ENCODE measurements at regions not wholly inside any gene's neighbourhood (a gene's known extent, or its start where the extent isn't known, plus 50 kb on each side); places are given as distances from the start of the nearest gene placed in this dataset.

DNA sequence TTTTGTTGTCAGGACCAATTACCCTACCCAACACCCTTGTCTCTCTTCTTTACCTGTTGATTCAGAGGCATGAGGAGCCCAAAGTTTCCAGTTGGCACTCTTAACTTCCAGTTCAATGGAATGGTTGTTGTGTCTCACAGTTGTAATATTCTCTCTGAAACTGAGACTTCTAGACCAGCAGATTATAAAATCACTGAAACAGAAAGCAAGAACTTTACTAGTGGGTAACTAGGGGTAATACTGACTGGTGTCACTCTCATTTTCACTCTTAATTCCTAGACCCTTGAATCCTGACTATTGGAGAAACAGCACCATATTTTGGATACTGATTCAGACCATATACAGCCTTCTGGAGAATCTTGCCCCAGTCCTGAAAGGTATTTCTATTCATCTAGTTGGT is 140.2 kb upstream of the MMS22L start:
- DNase-seq (ENCODE audit: low read depth) = no peak
- TF ChIP-seq, protein P1, sequence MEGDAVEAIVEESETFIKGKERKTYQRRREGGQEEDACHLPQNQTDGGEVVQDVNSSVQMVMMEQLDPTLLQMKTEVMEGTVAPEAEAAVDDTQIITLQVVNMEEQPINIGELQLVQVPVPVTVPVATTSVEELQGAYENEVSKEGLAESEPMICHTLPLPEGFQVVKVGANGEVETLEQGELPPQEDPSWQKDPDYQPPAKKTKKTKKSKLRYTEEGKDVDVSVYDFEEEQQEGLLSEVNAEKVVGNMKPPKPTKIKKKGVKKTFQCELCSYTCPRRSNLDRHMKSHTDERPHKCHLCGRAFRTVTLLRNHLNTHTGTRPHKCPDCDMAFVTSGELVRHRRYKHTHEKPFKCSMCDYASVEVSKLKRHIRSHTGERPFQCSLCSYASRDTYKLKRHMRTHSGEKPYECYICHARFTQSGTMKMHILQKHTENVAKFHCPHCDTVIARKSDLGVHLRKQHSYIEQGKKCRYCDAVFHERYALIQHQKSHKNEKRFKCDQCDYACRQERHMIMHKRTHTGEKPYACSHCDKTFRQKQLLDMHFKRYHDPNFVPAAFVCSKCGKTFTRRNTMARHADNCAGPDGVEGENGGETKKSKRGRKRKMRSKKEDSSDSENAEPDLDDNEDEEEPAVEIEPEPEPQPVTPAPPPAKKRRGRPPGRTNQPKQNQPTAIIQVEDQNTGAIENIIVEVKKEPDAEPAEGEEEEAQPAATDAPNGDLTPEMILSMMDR (IDR thresholded peaks at IDR 0.05; ENCODE audit: low read length, missing control alignments) = no peak
- H3K4me3 ChIP-seq (replicated peaks; ENCODE audit: low read depth, low read length) = no peak overlapping the region

DNA sequence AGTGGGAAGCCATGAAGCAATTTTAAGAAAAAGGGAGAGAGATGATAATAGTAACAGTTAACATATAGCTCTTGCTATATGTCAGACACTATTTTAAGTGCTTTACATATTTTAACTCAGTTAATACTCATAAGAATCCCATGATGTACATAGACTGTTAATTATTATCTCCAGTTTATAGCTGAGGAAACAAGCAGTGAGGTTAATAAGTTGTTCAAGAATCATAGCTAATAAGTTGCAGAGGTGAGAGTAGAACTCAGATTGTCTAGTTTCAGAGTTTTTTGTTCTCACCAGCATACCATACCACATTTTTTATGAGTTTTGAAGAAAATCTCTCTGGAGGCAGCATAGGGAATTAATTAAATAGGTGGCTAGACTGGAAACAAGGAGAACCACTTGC is 144.6 kb upstream of the MMS22L start:
- no peak overlapping the region for H3K4me3 ChIP-seq (replicated peaks; ENCODE audit: low read depth, low read length)
- DNase-seq (ENCODE audit: low read depth) = no peak
- TF ChIP-seq, protein P1 (IDR thresholded peaks at IDR 0.05; ENCODE audit: low read length, missing control alignments) = no peak

DNA sequence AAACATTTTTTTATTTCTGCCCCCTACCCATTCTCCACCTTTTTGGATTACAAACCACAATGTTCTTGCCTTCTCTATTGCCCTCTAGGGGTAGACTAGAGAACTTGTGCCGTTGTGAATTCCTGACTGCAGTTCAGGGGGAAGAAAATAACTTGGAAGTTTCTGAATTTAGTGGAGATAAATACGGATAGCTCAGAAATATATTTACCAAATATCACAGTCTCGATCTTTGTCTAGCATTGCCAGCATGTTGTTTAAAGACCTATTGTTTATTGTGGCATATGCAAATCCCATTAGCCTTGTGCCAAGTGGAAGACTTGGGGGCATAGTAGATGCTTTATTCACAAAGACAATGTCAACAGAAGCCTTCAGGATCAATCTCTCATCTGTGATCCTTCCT is 154.1 kb upstream of the MMS22L start:
- TF ChIP-seq, protein P1 (IDR thresholded peaks at IDR 0.05; ENCODE audit: low read length, missing control alignments) = peak; percentile 97
- DNase-seq (ENCODE audit: low read depth) = peak; percentile 47
- H3K4me3 ChIP-seq (replicated peaks; ENCODE audit: low read depth, low read length) = no peak overlapping the region

DNA sequence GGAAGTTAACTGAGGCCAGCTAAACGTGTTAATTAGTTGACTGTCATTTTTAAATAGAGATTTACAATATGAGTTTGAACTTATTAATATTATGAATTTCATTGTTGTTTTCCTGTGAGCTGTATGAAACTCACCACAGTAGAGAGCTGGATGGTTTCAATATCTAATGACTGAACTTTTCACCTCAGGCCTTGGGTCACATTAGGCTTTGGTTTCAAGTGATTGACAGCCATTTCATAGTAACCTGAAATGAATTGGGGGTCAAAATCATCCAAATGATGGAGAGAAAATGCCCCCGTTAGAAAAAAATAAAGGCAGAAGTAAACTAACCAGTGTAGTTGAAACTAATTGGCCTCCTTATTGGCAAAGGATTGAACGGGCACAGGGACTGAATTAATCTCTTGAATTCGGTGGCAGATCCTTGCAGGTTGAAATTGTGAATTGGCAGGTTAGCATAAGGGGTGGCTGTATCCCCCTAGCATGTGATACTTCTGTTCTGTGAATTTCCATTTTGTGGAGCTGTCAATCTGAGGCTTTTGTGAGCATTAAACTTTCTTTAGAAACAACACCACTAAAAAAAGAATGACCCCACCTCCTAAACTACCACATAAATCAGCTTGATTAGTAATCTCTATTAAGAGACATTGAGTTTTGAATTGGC is 155.1 kb upstream of the MMS22L start:
- TF ChIP-seq, protein P1 (IDR thresholded peaks at IDR 0.05; ENCODE audit: low read length, missing control alignments) = no peak
- H3K4me3 ChIP-seq (replicated peaks; ENCODE audit: low read depth, low read length) = no peak overlapping the region
- DNase-seq (ENCODE audit: low read depth) = no peak

DNA sequence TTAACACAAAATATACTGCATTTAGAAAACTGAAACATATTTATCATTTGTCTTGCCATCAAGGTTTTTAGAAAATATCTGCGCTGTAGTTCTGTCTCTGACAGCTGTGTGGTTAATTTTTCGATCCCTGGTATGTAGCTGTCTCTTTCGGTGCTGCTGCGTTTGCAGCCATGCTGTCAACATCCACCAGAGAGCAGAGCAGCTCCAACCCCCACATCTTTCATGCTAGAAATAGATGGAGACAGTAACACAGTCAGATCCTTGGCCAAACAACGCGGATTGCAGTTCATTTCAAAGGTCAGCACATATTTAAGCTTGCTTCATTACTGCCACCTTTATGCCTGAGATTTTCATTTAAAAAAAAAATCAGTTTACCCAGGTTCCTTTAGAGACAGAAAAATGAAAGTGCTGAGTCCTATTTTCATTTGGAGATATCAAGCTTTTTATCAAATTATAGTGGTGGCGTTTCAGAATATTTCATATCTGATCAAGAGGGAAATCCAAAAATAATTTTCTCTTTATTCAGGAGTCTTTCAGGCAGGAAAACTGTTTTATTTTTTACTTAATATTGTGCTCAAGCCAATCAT is 157.7 kb upstream of the MMS22L start:
- no peak overlapping the region for H3K4me3 ChIP-seq (replicated peaks; ENCODE audit: low read depth, low read length)
- TF ChIP-seq, protein P1 (IDR thresholded peaks at IDR 0.05; ENCODE audit: low read length, missing control alignments) = peak; percentile 64
- DNase-seq (ENCODE audit: low read depth) = peak; percentile 44

DNA sequence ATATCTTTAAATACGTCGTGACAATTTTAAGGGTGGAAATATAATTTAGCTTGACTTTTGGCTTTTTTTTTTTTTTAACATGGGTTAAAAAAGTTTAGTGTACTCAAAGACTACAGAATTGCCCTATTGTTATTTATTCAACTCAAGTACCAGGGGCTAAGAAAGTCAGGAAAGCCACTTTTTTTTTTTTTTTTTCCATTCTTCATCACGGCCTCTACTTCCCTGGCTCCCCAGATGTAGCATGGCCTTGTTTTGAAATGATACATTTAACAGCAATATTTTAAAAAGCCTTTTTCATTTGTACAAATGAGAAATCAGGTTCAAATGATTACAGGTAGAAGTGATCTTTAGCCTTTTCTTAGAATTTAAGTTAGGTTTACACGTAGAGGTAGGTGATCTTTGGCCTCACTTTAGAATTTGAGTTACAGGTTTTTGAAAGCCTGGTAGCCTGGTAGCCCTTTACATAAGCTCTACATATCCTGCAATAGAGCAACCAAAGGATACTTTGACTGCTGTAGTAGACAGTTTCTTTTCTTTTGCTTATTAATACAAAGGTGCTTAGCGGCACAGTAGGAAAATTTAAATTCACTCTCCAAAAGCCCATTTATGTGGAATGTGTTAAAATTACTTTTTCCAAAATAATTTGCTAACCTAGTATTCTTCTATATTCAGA is 160.5 kb upstream of the MMS22L start:
- TF ChIP-seq, protein P1 (IDR thresholded peaks at IDR 0.05; ENCODE audit: low read length, missing control alignments) = no peak
- no peak for DNase-seq (ENCODE audit: low read depth)
- no peak overlapping the region for H3K4me3 ChIP-seq (replicated peaks; ENCODE audit: low read depth, low read length)
